Mammary epithelial cell (primary cell): ENCODE measurements at regions not wholly inside any gene's neighbourhood (a gene's known extent, or its start where the extent isn't known, plus 50 kb on each side); places are given as distances from the start of the nearest gene placed in this dataset.

Experiments used
- CTCF ChIP-seq, 2 donors: IDR thresholded peaks in 1 of 2; conservative IDR thresholded peaks in 1 of 2; 2 replicates each; pipeline ENCODE4 v1.5.1; 2011 to 2012; ENCODE audit warnings: inconsistent platforms in 2 of 2, low read length in 2 of 2, mild to moderate bottlenecking in 2 of 2, control low read depth in 1 of 2, low read depth in 1 of 2; ENCODE audit not compliant: insufficient read depth in 1 of 2; ENCODE audit errors: extremely low read depth in 1 of 2
- EZH2 ChIP-seq: IDR thresholded peaks from 2 replicates; pipeline ENCODE4 v1.6.1; 2012; ENCODE audit warnings: low read length, inconsistent platforms, borderline replicate concordance

- TF ChIP-seq CTCF (conservative IDR thresholded peaks at IDR 0.05 in 1 of 2, IDR thresholded peaks at IDR 0.05 in 1 of 2; ENCODE audit: extremely low read depth in 1 of 2, insufficient read depth in 1 of 2, low read depth in 1 of 2, low read length in 2 of 2) = no peak
- TF ChIP-seq EZH2 = no peak
Measured at GRCh38 chr1:8157765-8158164, 131.7 kb upstream of the ERRFI1 start.
